ENCODE measurements at regions not wholly inside any gene's neighbourhood (a gene's known extent, or its start where the extent isn't known, plus 50 kb on each side); places are given as distances from the start of the nearest gene placed in this dataset.

DNA sequence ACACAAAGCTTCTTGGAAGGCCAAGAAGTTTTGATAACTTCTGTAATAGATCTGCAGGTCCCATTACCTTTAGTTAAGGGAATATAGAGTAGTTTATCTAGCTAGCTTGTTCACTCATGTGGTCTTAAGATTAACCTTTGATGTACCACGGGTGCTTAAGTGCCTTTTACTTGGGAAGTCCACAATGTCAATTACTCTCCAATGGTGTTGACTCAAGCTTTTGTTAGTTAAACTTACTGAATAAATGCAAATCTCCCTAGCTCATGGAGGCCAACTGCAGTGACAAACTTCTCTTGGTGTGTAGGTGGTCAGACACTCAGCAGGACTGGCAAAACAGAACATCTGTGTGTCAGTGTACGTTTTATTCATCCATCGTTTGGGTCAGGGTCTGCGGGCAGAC, 501.5 kb downstream of the ELAVL2 start:
- no peak for DNase-seq

DNA sequence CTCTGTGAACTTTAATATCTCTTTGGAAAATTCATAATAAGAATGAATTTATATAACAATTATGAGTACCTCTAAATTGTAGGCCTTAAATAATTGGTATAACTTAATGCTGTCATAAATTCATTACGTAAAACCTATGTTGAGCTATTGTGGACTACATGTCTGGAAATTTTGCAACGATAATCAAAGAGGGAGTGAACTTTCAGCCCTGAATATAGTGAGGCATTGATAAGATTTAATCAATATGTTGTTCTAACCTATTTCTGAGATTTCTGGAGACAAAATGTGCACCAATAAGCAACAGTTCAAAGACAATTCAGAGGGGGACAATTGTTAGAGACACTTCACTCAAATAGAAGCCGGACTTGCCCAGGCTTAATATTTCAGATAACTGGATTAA, 499.4 kb downstream of the ELAVL2 start:
- DNase-seq = no peak

DNA sequence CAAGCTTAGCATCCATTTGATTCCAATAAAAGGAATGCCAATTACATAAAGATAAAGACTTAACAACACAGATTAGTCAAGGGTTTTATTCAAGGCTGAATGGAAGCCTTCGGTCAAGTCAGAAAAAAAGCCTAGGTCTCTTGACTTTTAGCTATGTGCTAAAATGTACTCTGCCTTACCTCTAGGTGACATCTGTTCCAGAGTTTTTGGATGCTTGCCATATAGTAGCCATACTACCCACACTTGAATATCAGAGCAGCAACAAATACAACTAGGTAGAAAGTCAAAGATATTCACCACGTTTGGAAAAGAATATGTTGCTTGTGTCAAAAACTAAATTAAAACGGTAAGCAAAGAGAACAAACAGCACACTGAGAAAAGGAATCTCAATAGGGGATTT, 484.7 kb downstream of the ELAVL2 start:
- DNase-seq = no peak

DNA sequence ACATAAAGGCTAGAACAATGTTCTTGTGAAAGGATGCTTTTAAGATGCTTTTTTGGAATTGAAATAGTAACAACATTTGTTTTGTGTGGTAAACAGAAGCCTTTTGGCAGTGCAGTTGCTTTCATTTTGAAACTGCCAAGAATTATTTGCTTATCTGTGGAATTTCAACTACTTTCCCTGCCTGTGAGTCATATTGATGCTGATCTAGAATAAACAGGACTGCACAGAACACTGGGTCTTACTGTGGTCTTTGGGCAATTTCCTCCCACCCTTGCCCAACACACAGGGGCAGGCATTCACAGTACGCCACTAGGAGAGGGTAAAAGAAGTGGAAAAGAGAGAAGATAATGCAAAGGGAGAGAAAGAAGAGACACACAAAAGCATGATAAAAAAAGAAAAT, 483.7 kb downstream of the ELAVL2 start:
- DNase-seq = no peak

DNA sequence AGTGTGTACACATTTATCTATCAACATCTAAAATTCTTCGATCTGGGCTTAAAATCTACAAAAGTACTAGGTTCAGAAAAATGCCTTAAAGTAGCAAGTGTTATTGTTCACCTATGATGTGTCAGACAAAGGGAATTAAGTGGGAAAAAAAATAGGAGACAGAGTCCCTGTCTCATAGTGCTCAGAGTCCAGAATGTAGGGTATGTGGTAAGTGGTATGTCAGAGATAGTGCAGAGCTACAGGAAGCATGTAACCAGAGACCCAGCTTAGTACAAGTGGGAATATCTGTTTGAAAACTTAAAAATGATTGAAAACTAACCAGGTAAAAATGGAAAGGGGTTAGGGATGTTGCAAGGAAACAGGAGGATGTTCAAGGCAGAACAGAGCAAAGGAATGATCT, 482.8 kb downstream of the ELAVL2 start:
- no peak for DNase-seq

DNA sequence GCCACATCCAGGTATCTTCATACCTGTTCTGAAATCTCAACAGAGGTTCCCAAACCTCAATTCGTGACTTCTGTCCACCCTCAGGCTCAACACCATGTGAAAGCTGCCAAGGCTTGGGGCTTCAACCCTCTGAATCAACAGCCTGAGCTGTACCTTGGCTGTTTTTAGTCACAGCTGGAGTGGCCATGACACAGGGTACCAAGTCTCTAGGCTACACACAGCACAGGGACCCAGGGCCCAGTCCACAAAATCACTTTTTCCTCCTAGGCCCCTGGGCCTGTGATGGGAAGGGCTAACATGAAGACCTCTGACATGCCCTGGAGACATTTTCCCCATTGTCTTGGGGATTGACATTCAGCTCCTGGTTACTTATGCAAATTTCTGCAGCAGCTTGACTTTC, 464.9 kb downstream of the ELAVL2 start:
- no peak for DNase-seq

DNA sequence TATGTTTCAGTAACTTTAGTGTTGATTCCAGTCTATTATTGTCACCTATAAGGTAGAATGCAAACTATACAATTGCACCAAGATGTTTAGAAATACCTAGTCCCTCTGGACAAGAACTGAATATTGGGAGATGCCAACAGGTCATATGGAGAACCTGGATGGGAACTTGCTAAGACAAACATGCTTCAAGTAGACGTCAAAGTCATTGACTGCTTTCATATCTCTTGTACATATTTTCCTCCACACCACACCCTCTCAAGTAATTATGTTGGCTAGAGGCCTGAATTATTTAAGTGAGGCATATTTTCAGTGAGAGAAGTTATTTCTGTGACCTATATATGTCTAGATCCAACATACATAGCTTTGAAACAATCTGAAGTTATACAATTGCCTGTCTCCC, 453.3 kb downstream of the ELAVL2 start:
- DNase-seq = no peak

DNA sequence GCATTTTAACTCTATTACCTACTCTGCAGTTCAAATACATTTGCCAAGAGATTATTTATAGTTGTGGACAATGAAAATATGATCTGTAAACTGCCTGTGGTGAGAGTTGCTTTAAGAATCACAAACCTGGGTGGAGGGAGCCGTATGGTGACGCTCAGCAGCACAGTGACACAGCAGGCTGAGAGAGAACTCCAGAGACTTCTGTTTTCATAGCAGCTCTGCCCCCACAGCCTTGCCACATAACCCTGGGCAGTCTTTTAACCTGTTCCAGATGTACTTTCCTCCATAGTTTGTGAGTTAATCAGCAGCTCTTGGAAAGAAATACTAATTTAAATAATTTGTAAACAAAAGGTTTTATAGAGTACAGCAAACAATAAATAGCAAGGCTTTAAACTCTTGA, 450.5 kb downstream of the ELAVL2 start:
- no peak for DNase-seq

DNA sequence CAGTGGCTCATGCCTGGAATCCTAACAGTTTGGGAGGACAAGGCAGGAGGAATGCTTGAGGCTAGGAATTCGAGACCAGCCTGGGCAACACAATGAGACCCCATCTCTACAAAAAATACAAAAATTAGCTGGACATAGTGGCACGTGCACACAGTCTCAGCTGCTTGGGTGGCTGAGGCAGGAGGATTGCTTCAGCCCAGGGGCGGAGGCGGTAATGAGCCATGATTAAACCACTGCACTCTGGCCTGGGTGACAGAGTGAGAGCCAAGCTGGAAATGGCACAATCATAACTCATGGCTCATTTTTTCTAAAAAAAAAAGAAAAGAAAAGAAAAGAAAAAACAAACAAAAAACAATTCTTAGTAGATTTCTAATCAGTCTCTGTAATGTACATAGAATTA, 446.2 kb downstream of the ELAVL2 start:
- DNase-seq = no peak

DNA sequence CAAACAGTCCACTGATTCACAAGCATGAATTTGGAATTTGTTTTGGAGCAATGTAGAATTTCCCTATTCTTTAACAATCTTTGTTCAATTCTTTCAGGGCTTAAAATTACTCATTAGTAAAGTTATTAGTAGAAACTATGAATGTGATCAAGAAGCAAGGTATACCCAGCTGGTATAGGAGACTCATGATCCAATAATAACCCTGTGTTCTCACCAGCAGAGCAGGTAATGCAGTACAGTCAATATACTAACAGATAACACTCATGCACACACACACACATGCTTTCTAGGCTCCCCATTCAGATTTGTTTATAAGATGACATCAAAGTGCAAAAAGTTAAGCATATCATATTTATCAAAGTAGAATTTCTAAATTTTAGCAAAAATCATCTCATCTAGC, 445.2 kb downstream of the ELAVL2 start:
- no peak for DNase-seq

DNA sequence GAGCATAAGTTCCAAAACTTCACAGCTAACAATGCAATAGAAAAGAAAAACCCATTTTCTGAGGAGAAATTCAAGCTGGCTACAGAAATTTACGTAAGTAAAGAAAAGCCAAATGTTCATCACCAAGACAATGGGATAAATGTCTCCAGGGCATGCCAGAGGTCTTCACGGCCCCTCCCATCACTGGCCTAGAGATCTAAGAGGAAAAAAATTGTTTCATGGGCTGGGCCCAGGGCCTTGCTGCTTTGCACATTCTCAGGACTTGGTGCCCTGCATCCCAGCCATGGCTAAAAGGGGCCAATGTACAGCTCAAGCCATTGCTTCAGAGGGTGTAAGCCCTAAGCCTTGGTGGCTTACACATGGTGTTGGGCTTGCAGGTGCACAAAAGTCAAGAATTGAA, 443.6 kb downstream of the ELAVL2 start:
- DNase-seq = no peak

DNA sequence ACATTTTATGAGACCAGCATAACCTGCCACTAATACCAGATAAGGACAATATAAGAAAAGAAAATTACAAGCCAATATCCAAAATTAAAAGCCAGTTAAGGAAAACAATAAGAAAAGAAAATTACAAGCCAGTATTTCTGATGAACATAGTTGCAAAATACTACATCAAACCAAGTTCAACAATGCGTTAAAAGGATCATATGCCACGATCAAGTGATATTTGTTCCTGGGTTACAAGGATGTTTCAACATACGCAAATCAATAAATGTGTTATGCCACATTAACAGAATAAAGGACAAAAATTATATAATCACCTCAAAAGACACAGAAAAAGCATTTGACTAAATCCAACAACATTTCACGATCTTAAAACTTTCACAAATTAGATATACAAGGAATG, 431.9 kb downstream of the ELAVL2 start:
- no peak for DNase-seq

DNA sequence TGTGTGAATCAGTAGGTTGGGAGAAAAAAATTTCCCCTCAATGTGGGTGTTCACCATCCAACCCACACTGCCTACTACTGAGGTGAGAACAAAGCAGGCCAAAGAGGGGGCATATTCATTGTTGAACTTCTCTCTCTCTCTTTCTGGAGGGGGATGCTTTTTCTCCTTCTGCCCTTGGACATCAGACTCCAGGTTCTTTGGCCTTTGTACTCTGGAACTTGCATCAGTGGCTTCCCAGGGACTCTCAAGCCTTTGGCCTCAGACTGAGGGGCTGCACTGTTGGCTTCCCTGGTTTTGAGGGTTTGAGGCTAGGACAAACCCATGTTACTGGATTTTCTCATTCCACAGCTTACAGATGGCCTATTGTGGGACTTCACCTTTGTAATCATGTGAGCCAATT, 417.2 kb downstream of the ELAVL2 start:
- no peak for DNase-seq

DNA sequence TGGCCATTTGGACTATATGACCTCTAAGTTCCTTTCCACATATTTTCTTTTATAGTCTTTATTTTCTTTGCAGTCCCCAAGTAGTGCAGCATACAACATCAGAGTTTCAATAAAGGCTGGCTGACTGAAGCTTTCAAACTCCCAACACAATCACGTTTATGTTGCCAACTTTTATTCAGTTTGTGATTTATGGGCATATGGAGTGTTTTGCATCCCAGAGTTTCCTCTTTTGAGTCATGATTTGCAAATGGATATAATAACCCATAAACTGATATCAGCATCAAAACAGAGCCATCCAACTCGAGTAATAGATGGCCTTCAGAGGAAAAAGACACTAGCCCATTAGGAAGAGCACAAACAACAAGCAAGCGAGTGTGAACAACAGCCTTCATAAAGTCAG, 414.0 kb downstream of the ELAVL2 start:
- no peak for DNase-seq

DNA sequence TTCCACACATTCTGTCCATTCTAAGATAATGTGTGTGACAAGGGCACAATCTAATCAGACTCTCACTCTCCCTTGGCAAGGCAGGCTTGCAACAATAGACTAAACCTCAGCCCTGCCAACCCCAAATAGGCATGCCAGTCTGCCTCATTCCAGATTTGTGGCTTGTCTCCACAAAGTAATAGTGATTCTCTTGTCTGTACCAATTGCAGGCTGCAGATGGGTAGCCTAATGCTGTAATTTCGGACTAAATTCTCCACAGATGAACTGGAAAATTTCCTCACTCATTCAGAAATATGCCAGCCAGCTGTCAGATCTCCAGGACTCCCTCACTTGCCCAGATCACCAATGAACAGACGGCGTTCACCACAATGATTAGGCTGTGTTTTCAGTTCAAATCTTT, 413.6 kb downstream of the ELAVL2 start:
- DNase-seq = no peak

DNA sequence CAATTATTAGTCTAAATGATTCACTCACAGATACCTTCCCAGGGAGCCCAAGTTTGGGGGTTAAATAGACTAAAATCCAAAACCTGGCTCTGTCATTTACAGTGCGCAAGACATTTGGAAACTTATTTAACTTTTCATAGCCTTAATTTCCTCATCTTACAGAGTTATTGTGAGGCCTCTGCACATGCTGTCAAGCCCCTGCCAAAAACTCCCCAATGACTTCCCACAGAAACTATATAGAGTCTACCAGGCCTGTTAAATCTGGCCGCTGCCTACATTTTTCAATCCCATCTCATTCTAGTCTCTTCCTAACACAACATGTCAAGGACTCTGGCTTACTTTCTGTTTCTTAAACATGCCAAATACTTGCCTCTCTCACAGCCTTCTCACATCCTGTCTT, 412.5 kb downstream of the ELAVL2 start:
- no peak for DNase-seq

DNA sequence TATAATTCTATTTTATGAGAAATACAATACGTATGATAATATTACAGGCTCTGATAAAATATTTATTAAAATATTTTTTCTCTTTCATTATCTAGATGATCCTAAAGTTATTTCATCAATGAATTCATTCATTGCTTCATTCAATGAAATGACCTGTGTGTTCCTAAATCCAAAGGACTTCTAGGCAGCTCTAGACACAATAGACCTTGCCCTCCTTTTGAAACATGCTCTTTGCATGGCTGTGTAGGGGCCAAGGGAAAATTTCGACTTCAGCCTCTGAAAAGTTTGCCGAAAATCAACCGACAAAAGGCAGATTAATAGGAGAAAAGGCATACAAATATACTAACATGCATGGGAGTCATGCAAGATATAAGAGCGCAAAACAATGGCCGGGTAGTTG, 402.0 kb downstream of the ELAVL2 start:
- DNase-seq = no peak

DNA sequence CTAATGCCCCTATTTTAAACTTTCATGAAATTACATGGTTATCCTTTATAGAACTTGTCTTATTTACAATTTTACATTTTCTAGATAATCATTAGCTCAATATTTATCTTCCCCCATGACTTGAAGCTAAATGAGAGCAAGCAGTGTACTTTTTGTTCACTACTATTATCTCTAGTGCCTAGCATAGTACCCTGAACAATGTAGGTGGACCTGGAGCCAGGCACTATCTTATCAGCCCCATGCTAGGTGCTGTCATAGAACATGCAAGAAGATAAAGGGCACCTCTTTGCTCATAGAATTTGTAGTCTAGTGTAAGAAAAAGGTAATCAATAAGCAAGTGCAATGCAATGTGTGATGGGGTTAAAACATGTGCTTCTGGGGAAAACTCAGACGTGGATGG, 399.9 kb downstream of the ELAVL2 start:
- no peak for DNase-seq

DNA sequence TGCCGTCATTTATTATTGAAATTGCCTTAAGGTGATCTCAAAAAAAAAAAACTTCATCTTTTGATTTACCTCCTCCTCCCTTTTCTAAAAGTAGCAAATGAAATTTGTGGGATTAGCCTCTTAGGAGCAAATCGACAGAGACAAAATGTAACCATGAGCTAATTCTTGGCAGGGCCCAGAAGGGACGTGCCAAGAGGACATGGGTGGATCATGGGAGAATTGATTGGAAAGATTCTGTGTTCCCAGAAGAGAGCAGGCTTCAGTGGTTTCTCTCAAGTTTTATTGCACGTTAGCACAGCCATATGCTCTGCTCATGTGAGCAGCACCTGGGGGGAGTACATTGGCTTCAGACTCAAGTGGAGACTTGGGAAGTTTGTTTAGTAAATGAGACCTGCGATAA, 394.6 kb downstream of the ELAVL2 start:
- no peak for DNase-seq

DNA sequence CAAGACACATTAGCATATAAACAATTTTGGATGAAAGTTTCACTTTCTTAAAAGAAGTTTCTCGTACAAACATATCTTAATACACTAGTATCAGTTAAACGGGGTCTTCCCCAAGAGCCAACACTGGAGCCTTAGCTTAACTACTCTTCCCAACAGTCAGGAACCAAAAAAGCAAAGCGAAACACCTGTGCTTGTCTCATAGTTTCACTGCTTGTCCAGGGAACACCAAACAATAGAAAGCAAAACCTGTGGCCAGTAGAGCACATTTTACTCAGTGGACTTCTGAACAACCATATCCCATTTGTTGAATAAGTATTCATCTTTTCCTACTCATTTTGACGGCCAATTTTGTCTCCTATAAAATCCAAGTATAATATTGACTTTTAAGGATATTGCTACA, 391.4 kb downstream of the ELAVL2 start:
- no peak for DNase-seq

DNA sequence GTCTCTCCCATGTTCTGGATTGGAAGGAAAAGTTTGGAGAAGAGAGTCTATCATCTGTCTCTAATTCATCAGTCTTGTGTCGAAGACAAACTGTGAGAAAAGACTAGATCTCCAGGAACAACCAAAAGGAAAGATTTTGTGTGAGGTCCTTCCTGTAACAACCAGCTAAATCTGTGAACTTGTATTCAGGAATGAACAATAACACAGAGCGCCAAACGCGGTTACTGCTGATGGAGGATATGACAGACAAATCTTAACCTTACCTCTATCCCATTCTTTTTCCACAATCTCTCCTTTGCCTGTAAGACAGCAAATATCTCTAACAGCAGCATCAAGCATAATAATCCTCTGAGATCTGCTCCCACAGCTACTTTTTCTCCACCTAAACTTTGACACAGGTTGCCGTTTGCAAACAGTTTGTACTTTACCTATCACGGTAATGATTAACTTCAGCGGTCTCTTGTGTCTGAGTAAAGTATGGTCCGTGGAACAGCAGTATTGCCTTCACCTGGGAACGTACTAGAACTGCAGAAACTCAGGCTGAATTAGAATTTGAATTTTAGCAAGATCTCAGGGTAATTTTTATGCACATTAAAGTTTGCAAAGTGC, 387.6 kb downstream of the ELAVL2 start:
- no peak for DNase-seq

DNA sequence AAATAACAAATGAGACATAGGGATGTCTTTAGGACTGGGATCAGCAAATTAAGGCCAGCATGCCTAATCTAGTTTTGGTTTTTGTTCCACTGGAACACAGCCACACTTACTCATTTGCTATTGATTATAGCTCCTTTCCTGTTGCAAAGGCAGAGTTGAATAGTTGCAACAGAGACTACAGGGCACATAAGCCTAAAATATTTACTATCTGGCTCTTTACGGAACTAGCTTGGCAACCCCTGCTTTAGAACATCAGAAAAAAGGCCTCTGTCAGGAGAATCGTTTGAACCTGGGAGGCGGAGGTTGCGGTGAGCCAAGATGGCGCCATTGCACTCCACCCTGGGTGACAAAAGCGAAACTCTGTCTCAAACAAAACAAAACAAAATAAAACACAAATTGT, 384.8 kb downstream of the ELAVL2 start:
- no peak for DNase-seq

DNA sequence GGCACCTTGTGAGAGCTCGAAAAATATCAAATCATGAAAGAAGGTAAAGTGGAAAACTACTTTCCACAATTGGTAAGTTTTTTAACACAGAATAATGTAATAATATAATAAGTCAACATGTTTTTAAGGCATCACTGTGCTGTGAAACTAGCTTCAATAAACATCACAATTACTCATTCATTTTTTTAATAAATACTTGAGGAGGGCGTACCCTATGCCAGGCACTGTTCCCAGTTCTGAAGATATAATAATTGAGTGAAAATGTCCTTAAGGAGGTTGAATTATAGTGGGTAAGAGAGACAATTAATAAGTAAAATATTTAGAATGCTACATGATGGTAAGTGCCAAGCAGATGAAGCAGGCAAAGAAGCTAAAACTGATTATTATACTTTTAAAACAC, 381.4 kb downstream of the ELAVL2 start:
- no peak for DNase-seq

DNA sequence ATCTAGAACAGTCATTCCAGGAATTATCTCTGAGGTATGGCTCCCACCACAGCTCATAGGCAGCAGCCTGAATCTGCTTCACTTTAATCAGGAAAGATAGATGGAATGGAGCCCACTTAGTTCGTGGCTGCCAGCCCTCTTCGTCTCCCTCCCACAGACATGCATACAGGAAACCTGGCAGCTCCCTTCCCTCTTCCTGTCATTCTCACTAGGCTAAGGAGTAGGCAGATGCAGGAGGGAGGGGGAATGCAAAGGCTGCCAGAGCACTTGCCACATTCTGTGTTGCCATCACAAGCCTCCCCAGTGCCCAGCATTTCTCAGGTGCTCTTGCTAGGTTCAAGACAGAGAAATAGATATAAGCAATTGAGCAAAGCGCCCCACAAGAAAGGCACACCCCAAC, 378.9 kb downstream of the ELAVL2 start:
- no peak for DNase-seq

DNA sequence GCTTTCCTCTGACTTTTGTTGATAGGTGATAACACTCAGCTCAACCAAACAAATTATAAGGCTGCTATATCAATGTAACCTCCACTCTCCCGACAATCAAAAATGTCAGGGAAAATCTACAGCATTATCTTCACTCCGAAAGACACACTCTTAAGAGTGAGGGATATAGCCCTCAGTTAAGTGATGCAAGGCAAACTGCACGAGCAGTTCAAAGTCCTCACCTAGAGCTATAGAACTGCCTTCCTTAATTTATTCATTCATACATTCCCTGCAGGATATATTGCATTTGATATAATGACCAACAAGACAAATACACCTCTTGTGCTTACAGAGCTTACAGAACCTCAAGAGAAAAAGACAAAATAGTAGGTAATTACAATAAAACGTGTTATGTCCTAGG, 378.1 kb downstream of the ELAVL2 start:
- DNase-seq = no peak

DNA sequence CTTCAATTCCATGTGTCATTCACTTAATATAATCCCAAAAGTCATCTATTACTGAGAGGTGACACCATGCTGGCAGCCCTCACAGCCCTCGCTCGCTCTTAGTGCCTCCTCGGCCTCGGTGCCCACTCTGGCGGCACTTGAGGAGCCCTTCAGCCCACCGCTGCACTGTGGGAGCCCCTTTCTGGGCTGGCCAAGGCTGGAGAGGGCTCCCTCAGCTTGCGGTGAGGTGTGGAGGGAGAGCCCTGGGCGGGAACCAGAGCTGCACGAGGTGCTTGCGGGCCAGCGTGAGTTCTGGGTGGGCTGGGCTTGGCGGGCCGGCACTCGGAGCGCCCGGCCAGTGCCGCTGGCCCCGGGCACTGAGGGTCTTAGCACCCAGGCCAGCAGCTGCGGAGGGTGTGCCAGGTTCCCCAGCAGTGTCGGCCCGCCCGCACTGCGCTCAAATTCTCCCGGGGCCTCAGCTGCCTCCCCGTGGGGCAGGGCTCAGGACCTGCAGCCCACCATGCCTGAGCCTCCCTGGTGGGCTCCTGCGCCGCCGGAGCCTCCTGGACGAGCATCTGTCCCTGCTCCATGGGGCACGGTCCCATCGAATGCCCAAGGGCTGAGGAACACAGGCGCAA, 374.1 kb downstream of the ELAVL2 start:
- no peak for DNase-seq

Measured in CD4-positive, alpha-beta T cell treated with Interleukin-4 for 1 hour (primary cell).